Gastrocnemius medialis (tissue), 4 donors: ENCODE measurements at regions not wholly inside any gene's neighbourhood (a gene's known extent, or its start where the extent isn't known, plus 50 kb on each side); places are given as distances from the start of the nearest gene placed in this dataset.

Experiments
- POLR2A ChIP-seq, 2 donors: fragments of 450-650 bp; IDR thresholded peaks; one replicate each; pipeline ENCODE4 v1.6.1; 2017; ENCODE audit warnings: antibody characterized with exemption in 2 of 2, mild to moderate bottlenecking in 2 of 2, moderate library complexity in 2 of 2
- TF ChIP-seq, protein P1 (sequence below), 5 experiments: fragments of 450-650 bp in 3 of 5; fragments of 200-600 bp in 2 of 5; sonication (generic) in 2 of 5; IDR thresholded peaks in 4 of 5; conservative IDR thresholded peaks in 1 of 5; 1 replicate in 4 of 5; 2 replicates in 1 of 5; pipeline ENCODE4 v1.5.1; 2016 to 2019; ENCODE audit warnings: antibody characterized with exemption in 5 of 5, mild to moderate bottlenecking in 3 of 5, moderate library complexity in 3 of 5

DNA sequence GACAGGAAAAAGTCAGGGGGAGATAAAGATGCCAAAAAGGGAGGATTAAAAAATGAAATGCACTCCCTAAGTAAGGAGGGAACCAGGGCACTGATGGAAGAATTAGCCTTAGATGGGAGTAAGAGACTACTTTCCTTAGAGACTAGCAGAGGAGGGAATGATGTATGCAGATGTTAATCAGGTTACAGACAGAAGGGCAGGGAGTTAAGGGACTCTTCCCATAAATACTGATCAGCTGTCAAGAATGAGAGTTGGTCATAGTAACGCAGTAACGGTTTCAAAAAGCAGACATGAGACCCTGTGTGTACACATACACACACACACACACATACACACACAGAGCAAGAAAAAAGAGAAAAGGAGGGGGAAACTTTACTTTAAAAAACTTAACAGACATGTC, 93.4 kb downstream of the PHLDA1 start:
- no peak for TF ChIP-seq POLR2A (IDR thresholded peaks at IDR 0.05)
- TF ChIP-seq, protein P1, sequence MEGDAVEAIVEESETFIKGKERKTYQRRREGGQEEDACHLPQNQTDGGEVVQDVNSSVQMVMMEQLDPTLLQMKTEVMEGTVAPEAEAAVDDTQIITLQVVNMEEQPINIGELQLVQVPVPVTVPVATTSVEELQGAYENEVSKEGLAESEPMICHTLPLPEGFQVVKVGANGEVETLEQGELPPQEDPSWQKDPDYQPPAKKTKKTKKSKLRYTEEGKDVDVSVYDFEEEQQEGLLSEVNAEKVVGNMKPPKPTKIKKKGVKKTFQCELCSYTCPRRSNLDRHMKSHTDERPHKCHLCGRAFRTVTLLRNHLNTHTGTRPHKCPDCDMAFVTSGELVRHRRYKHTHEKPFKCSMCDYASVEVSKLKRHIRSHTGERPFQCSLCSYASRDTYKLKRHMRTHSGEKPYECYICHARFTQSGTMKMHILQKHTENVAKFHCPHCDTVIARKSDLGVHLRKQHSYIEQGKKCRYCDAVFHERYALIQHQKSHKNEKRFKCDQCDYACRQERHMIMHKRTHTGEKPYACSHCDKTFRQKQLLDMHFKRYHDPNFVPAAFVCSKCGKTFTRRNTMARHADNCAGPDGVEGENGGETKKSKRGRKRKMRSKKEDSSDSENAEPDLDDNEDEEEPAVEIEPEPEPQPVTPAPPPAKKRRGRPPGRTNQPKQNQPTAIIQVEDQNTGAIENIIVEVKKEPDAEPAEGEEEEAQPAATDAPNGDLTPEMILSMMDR (IDR thresholded peaks at IDR 0.05 in 4 of 5, conservative IDR thresholded peaks at IDR 0.05 in 1 of 5) = no peak
